Right renal cortex interstitium (tissue), 3 donors: ENCODE measurements at regions not wholly inside any gene's neighbourhood (a gene's known extent, or its start where the extent isn't known, plus 50 kb on each side); places are given as distances from the start of the nearest gene placed in this dataset.

Source experiments
- DNase-seq, 3 donors: peaks; one replicate each; pipeline ENCODE4 v3.0.0-alpha.2; 2013; ENCODE audit warnings: low read depth in 3 of 3, low spot score in 2 of 3

DNA sequence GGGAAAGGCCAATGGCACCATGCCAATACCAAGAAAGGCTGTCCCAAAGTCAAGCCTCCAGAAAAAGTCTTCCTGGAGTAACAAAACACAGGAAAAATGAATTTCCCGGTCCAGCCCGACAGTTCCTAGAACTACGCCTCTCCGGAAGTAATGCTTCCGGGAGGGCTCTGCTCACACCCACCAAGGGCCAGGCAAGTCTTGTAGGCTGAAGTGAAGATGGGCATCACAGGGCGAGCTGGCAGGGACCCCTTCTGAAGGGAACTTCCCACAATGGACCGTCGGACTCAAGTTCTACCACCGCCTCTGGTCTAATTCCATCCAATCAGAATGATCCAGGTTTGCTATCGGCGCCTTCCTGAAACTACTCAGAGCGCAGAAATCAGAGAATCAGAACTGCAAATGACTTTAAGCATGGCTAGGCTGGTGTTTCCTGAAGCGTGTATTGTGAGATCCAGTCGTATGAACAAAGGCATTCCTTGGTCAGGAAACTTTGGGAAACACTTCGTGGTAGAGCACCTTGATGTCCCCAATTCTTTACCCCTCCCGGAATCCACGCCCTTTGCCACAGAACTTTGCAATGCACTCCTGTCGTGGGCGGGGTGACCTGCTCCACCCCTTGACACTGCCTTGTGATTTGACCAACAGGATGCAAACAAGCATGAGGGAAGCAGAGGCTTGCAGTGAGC, 127.8 kb downstream of the BCOR start:
- DNase-seq, result no peak

DNA sequence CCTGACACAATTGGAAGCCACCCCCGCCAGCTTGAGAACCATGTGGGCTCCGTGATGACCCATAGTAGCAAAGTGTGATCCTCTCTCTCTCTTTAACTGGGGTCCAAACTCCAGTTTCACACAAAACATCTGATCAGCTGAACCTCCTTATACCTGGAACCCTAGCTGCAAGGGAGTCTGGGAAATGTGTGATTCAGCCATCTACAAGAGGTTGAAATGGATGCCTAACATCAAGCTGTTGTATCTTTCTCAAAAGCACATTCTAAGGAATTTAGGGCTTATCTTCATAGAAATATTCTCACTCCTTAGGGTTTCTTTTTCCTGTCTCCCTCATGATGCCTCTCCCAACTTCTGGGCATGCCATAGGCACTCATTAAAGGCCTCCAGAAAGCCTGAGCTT, 126.0 kb downstream of the BCOR start:
- no peak for DNase-seq

DNA sequence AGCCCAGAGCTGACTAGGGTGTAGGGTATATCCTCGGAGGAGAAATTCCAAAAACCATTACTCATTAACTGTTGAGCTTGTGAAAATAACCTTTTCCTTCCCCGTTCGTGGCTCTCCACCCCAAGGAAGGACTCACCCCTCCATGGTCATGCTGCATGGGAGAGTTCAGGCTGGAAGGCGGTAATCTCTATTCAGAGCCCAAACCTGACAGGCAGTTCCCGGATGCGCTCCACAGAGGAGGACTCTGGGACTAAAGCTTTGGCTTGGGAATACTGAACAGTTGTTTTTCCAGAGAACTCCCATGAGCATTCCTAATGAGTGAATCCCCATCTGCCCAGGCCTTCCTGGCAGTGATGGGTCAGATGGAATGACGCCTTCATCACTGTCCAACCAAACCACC, 125.4 kb downstream of the BCOR start:
- DNase-seq, result no peak

DNA sequence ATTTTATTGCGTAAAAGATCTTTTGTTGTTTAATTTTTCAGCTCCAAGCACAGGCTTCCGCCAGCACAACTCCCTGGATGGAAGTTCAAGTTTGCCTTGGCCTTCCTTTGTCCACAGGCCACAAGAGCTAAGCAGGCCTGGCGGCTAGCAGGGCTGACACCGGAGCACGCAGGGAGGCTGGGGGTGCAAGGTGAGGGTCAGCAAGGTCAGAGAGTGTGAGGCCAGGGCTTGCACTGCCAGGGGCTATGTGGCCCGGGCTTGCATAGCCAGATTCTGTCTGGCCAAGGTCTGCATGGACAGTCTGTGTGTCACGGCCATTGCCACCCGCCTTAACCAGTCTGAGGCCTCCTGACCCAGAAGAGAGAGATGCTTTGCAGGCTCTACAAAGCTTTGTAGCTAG, 123.9 kb downstream of the BCOR start:
- DNase-seq, result no peak

DNA sequence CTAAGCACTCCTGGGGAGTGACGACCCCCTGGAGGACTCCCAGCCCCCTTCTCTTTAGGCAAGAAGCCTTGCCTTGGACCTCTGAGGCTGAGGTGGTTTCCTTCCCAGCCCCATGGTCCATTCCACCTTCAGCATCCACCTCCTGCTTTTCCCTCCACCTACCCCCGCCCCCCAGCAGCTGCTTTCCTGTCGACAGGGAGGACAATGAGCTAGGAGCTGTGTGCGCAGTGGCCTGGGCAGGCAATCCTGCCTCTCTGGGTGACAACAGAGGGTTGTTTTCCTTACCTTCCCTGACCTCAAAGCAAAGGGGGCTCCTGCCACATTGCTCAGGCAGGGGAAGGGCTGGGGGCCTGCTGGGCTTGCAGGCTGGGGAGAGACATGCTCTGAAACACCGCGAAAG, 123.5 kb downstream of the BCOR start:
- no peak for DNase-seq

DNA sequence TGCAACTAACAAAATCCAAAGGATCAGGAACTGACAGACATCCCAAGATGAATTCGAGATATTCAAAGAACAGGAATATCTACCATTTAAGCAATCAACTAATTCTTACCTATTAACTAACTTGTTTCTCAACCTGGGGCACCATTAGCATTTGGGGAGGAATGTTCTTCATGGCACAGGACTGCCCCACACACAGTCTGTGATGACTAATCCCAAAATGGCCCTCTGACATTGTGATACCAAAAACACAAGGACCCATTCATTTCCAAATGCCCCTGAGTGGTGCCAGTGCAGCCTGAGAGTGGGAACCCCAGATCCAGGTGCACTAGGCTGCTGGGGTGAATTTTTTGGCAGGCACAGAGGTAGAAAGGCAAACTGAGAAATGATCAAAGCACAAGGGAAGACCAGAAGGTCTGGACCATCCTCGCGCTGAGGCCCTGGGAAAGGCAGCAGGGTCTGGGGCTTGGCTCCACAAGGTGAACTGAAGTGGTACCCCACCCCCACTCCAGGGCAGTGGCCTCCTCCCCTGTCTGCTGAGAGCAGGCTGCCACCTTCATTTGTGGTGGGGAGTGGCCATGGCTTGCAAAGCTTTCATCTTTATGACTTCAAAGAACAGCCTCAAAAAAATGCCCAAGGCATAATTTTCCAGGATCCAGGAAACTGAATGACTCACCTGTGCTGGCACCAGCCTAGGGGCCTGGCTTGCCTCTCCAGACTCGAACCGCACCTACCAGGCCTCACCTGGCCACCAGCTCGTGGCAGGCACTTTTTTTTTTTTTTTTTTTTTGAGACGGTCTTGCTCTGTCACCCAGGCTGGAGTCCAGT, 122.4 kb downstream of the BCOR start:
- DNase-seq, result no peak

DNA sequence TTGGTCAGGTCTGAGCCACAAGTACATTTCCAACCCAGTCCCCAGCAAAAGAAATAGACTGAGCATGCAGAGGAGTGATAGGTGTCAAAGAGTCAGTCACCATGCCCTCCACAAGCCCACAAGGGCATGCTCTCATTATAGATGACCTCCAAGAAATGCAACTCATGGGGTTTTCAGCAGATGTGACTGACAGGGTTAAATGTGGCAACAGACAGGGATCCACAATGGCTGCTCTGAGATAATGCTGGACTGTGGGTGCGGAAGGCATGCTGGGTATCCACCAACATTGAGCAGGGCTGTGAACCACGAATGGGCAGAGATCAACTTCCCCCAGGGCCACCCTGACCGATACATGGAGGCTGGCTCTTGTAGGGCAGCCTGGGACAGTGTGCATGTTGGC, 115.8 kb downstream of the BCOR start:
- DNase-seq, result no peak

DNA sequence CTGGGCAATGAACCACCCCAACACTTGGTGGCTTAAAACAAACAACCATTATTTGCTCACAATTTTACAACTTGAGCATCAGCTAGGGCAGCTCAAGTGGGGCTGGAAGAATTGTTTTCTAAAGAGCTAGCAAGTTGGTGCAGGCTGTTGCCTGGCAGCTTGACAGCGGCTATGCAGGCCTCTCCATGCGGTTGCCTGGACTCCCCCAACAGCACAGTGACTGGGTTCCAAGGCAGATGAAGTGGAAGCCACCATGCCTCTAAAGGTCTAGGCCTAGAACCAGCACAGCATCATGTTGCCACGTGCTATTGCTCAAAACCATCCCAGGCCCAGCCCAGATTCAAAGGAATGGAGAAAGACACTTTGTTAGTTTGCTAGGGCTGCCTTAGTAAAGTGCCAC, 114.8 kb downstream of the BCOR start:
- no peak for DNase-seq

DNA sequence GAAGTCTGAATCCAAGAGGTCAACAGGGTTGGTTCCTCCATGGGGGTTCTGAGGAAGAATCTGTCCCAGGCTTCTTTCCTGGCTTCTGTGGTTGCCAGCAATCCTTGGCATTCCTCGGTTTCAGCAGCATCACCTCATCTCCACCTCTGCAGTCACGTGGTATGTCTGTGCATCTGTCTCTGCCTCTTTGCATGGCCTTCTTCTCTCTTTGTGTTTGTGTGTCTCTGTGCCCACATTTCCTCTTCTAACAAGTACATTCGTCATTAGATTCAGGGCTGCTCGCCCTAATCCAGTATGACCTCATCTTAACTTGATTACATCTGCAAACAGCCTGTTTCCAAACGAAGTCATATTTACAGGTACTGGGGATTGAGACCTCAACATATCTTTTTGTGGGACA, 114.0 kb downstream of the BCOR start:
- DNase-seq, result no peak

DNA sequence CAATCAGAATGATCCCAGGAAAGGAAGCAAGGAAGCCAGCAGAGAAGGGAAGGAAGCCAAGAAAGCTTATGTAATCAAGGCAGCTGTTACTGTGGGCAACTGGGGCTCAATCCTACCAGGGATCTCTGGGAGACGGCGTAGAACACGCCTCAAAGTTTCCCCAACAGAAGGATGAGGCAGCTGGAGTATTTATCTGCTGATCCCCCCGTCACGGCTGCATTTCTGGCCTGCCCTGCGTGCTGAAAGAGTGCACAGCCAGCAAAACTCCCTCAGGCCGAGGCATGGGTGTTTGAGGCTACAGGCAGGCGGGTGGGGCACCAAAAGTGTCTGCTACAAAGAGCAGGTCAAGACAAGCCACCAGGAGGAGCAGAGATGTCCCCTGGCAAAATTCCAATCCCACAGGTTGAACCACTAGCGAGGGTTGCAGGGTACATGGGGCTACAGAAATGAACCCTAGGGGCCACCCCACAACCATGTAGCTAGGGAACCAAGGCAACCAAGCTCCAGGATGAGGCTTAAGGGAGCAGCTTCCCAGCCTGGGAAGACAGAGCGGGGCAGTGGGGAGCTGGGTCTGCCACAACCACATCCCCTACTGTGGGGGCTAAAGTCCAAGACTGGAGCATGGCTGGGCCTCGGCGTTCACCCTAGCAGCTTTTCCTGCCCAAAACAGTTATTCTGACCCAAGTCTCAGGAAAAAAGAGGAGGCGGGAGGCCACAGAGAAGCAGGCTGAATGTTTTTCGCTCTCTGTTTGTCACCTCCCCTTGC, 113.4 kb downstream of the BCOR start:
- no peak for DNase-seq

DNA sequence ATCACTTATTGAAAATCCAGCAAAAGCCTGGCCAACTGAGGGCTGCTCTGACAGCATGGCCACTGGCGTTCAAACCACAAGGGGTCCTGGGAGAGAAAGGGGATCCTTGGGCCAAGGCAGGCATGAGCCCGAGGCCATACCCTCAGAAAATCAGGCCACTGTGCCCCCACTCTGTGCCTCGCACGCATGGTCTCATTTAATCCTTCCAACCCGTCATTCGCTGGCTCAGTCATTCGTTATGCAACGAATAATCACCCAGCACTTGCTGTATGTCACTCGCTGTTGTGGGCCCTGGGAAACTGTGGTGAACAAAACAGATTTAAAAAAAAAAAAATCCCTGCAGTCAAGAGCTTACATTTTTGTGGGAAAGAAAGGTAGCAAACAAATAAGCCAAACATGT, 112.7 kb downstream of the BCOR start:
- DNase-seq, result no peak

DNA sequence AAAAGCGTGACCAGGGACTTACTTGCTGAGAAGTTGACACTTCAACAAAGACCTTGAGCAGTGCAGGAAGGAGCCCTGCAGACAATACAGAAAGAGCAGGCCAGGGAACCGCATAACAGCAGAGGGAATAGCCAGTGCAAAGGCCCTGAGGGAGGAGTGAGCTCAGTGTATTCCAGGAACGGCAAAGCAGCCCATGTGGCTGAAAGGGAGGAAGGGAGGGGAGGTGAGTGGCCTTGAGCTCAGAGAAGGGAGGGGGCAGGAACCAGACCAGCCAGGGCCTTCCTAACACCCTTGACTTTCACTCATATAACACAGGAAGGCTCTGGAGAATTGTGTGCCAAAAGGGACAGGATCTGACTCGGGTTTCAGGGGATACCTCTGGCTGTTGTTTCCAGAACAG, 112.2 kb downstream of the BCOR start:
- DNase-seq, result no peak

DNA sequence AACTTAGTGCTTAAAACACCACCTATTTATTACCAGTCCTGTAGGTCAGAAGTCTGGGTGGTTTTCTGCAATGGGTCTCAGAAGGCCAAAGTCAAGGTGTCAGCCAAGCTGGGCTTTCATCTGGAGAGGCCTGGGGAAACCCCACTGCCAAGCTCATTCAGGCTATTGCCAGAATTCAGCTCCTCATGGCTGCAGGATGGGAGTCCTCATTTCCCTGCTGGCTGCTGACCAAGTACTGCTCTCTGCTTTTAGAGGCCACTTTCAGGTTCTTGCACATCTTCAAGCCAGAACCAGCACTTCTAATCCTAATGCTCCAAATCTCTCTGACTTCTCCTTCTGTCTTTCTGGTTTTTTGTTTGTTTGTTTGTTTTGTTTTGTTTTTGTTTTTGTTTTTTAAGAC, 109.3 kb downstream of the BCOR start:
- DNase-seq, result no peak

DNA sequence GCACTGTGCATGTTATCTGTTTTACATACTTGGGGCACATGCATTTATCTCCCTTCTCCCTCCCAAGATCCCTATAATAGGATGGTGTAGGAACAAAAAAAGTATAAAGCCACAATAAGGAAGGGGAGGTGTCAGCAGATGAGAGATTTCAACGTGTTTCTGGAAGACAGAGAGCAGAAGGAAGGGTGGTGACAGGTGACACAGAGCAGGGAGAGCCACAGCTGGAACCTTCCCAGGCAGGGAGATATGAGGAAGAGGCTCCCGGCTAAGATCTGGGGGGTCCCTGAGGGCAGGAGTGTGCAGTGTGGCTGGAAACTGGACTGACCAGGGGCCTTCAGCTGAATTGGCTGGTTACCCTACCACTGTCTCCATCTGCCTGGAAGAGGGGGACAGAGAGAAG, 107.4 kb downstream of the BCOR start:
- no peak for DNase-seq

DNA sequence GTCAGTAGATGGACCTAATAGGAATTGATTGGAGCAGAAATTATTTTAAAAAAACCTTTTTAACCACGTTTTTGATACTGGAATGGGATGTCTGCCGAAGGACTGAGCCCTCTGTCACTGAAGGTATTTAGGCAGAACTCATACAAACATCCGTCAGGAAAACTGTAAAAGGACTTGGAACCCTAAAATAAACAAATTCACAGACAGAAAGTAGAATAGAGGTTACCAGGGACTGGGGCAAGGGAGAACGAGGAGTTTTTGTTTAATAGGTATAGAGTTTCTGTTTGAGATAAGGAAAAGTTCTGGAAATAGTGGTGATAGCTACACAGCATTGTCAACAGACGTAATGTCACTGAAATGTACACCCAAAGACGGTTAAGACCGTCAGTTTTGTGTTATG, 105.5 kb downstream of the BCOR start:
- DNase-seq, result no peak

DNA sequence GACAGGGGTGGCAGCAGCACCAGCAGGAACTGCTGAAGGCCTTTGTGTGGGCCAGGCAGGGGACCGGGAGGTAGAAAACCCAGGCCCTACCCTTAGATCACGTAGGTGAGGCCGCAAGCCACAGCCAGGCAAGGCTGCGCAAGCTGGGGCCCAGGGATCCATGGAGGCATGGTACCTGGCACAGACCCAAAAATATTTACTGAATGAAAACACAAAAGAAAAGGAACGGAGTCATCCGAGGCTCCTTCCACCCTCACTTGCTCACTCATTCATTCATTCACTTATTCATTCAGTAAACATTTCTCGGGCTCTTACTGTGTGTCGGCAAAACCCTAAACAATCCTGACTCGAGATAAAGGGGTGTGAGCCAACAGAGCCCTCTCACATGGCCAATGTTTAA, 102.3 kb downstream of the BCOR start:
- no peak for DNase-seq

DNA sequence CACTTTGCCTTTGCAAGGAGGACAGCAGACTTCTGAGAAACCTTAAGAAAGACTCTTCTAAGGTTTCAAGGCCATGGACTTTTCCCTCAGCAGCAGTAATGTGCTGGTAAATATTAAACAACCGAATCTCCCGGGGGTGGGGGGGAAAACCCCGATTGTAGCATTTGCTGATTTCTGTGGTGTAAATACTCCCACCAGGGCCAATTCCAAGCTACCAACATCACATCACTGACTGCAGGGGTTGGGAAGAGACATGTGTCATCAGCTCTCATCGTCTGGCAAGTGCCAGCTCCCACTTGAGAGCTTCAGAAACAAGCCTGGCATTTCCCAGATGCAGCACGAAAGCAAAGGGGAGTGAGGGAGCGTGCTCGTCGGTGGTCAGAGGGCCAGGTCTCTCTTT, 101.2 kb downstream of the BCOR start:
- no peak for DNase-seq

DNA sequence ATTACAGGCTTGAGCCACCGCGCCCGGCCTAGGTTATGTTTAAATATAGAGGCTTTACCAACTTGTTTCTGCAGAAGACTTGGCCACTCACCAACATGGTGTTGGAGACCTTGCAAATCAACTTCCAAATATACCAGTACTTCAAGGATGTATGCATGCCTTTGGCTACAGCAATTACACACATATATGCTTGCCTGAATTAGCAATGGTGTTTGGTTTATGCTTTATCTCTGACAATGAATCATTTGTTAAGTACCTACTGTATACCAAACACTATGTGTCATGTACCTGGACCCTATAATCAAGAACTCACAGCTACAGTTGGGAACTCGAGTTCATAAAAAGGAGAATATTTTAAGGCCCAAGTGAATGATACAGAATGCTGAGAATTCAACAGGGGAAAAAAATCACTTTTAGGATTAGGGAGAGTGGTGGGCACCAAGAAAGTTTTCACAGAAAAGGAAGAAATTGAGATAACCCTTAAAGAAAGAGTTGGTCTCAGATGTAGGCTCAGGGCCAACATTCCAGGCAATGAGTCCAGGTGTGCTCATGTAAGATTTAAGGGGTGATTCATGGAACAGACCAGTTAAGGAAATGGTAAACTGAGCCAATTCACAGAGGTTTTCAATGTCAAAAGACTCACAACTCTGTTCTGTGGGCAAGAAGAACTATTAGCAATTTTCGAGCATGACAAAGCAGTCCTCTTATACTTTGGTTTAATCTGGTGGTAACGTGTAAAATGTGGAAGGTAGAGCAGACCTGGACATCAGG, 98.9 kb downstream of the BCOR start:
- DNase-seq, result no peak
